ENCODE measurements at regions not wholly inside any gene's neighbourhood (a gene's known extent, or its start where the extent isn't known, plus 50 kb on each side); places are given as distances from the start of the nearest gene placed in this dataset.

DNA sequence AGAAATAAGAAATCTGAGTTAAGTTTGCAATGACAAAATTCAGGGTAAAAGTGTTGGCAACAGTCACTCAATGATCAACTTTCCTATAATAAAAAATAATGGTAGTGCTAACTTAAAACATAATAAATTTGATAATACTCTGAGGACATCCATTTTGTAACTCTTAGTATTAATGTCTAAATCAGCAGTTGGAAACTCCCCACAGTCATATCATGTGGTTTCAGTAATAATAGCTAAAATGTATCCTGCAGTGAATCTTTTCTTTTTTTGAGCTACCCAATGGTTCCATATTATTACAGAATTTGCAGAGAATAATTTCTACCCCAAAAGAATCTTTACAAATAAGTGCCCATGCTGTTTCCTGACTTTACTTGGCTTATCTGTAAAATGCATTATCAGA is 286.7 kb downstream of the PTPRC start:
- no peak for DNase-seq
- no peak for ATAC-seq (ENCODE audit: insufficient read depth, low FRiP score)
- H3K9me3 ChIP-seq (ENCODE audit: control insufficient read depth in 4 of 4, insufficient read depth in 3 of 4, low read length in 3 of 4) = no peaks in the 10 kb centered on the region
- peaks cover 0 to 15% (median 3%) of the 10 kb centered on the region in 5 donors for H3K4me1 ChIP-seq (ENCODE audit: control insufficient read depth in 5 of 5, insufficient read depth in 5 of 5, low read length in 5 of 5)
- no peak overlapping the region for H3K9ac ChIP-seq (ENCODE audit: insufficient read depth in 1 of 2, low read length in 2 of 2)
- no peak overlapping the region for H3K27ac ChIP-seq (ENCODE audit: low read depth in 1 of 2, low read length in 1 of 2)
- TF ChIP-seq, protein P1, sequence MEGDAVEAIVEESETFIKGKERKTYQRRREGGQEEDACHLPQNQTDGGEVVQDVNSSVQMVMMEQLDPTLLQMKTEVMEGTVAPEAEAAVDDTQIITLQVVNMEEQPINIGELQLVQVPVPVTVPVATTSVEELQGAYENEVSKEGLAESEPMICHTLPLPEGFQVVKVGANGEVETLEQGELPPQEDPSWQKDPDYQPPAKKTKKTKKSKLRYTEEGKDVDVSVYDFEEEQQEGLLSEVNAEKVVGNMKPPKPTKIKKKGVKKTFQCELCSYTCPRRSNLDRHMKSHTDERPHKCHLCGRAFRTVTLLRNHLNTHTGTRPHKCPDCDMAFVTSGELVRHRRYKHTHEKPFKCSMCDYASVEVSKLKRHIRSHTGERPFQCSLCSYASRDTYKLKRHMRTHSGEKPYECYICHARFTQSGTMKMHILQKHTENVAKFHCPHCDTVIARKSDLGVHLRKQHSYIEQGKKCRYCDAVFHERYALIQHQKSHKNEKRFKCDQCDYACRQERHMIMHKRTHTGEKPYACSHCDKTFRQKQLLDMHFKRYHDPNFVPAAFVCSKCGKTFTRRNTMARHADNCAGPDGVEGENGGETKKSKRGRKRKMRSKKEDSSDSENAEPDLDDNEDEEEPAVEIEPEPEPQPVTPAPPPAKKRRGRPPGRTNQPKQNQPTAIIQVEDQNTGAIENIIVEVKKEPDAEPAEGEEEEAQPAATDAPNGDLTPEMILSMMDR (IDR thresholded peaks at IDR 0.05; ENCODE audit: control extremely low read depth, extremely low read depth) = no peak
- H3K27me3 ChIP-seq (ENCODE audit: control insufficient read depth in 3 of 3, insufficient read depth in 3 of 3, low read length in 2 of 3) = no peaks in the 10 kb centered on the region
- H3K4me3 ChIP-seq = no peak overlapping the region
- no peaks in the 10 kb centered on the region for H3K36me3 ChIP-seq (ENCODE audit: control insufficient read depth in 4 of 4, insufficient read depth in 4 of 4, low read length in 4 of 4)

GRCh38 chr1:198927129-198927528 is 288.3 kb downstream of the PTPRC start:
- H3K4me3 ChIP-seq = no peak overlapping the region
- TF ChIP-seq, protein P1 (IDR thresholded peaks at IDR 0.05; ENCODE audit: control extremely low read depth, extremely low read depth) = no peak
- DNase-seq (no peak), ATAC-seq (ENCODE audit: insufficient read depth, low FRiP score) (no peak)
- H3K36me3 ChIP-seq (ENCODE audit: control insufficient read depth in 4 of 4, insufficient read depth in 4 of 4, low read length in 4 of 4) = no peaks in the 10 kb centered on the region
- WGBS, 2 donors = 78 to 92% methylated on average over 3 of the region's 3 CpGs
- H3K27me3 ChIP-seq (ENCODE audit: control insufficient read depth in 3 of 3, insufficient read depth in 3 of 3, low read length in 2 of 3) = no peaks in the 10 kb centered on the region
- H3K9ac ChIP-seq (ENCODE audit: insufficient read depth in 1 of 2, low read length in 2 of 2) = no peak overlapping the region
- H3K9me3 ChIP-seq (ENCODE audit: control insufficient read depth in 4 of 4, insufficient read depth in 3 of 4, low read length in 3 of 4) = no peaks in the 10 kb centered on the region
- H3K4me1 ChIP-seq (ENCODE audit: control insufficient read depth in 5 of 5, insufficient read depth in 5 of 5, low read length in 5 of 5) = peaks cover 0 to 18% (median 3%) of the 10 kb centered on the region in 5 donors
- no peak overlapping the region for H3K27ac ChIP-seq (ENCODE audit: low read depth in 1 of 2, low read length in 1 of 2)

- Histone ChIP-seq H3K36me3 (ENCODE audit: control insufficient read depth in 4 of 4, insufficient read depth in 4 of 4, low read length in 4 of 4) (no peaks in the 10 kb centered on the region), H3K9me3 (ENCODE audit: control insufficient read depth in 4 of 4, insufficient read depth in 3 of 4, low read length in 3 of 4) (no peaks in the 10 kb centered on the region), H3K9ac (ENCODE audit: insufficient read depth in 1 of 2, low read length in 2 of 2) (no peak overlapping the region), H3K27ac (ENCODE audit: low read depth in 1 of 2, low read length in 1 of 2) (no peak overlapping the region), H3K4me1 (ENCODE audit: control insufficient read depth in 5 of 5, insufficient read depth in 5 of 5, low read length in 5 of 5) (peaks cover 0 to 37% (median 9%) of the 10 kb centered on the region in 5 donors), H3K4me3 (no peak overlapping the region), H3K27me3 (ENCODE audit: control insufficient read depth in 3 of 3, insufficient read depth in 3 of 3, low read length in 2 of 3) (no peaks in the 10 kb centered on the region)
- DNase-seq = peak in 2 of 3 donors; percentile 21 to 42
- ATAC-seq (ENCODE audit: insufficient read depth, low FRiP score) = no peak
- TF ChIP-seq, protein P1 (IDR thresholded peaks at IDR 0.05; ENCODE audit: control extremely low read depth, extremely low read depth) = no peak
- WGBS, 2 donors = 36 to 38% methylated on average over 4 of the region's 4 CpGs
These were observed 290.3 kb downstream of the PTPRC start for GRCh38 chr1:198929111-198929604.

All from lung (tissue), 11 donors.